8988T (cell line): ENCODE measurements at regions not wholly inside any gene's neighbourhood (a gene's known extent, or its start where the extent isn't known, plus 50 kb on each side); places are given as distances from the start of the nearest gene placed in this dataset.

Experiments
- DNase-seq: peaks from one replicate; pipeline ENCODE4 v3.0.0; 2011

DNA sequence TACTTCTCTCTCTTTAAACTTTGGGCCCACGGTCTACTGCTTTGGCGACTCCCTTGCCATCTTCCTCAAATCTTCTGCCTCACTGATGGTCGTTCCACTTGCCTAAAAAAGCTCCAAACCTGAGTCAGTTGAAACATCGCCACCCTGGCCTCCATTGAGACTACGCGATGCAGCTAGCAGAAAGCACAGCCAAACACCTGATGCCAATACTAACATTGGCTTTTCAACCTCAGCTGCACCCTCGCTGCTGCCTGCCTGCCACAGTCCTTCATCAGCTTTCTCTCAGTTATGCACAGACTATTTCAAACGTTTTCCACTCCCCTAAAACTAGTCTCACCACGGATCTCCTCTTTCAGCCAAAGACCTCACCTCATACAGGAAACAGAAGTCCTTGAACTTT lies 214.2 kb upstream of the TMCO5A start:
- no peak for DNase-seq

DNA sequence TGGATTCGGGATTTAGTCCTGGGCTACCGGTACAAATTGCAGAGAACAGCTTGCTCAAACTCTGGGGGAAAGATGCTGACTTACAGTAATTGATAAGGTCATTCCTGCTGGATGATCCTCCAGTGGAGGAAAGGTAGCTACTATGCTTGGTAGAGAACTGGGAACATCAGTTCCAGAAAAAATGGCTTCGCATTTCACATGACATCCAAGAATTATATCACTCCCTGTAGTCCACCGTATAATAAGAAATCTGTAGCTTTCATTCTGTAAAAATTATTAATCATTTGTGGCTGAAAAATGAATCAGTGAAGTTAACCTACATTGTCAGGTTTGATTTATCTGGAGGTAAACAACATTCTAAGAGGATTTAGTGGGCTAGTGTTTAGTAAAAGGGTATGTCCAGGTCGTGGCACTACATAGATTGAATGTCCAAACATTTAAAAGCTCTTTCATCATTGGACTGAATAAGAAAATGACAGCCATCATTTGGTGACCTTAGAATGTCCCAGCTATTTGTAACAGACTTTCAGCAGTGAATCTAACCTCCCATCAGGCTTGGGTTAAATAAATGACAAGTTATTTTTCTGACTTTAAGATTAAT lies 203.2 kb upstream of the TMCO5A start:
- no peak for DNase-seq

DNA sequence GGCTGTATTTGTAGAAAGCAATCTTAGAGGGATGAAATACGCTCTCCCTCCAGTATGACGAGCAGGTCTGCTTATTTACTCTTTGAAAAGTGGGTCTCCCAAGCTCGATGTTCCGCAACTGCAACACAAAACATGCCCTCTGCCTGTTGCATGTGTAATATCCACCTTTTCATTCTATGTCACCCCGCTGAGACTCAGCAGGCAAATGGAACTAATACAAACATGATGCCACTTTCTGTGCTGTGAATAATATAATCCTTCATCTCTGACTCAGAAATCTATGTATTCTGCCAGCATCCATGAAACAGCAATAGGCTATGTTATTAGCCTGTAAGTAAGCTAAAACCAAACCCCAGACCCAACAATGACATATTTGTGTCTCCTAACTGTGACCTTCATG lies 200.8 kb upstream of the TMCO5A start:
- no peak for DNase-seq

DNA sequence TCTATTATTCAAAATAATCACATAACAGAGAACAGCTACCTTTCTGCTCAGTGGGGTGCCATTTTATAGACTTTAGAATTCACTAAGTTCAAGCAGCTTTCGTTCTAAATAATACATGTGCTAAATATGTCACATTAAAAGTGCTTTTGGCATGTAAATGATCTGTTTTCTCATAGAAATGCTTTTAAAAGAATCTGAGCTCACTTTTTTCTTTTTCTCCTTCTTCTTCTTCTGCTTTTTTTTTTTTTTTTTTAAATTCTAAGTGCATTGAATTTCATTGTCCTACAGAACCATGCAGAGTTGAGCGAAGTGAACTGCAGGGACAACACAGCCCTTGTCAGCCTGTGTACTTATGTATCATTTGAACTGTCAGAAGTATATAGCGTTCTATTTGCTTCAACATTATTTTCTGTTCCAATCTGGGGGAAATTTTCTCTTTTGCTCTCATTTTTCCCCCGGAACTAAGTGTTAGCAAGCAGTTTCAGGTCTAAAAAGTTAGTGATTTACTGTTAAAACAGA lies 193.8 kb upstream of the TMCO5A start:
- DNase-seq: no peak

DNA sequence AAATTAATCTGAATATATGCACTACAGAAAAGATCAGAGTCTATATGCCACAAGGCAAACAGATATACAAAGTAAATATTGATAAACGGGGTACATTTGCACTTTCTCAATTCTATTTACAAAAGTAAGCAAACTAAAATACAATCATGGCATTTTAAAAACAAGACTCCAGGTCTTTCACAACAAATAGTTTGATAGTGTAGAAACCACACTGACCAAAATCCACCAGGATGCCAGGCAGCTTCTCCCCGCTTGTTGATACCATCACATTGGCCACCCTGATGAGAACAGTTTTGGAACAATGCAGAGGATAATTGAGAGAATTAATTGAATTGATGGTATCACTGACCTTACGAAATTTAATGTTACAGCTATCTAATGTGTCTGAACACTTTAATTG lies 190.6 kb upstream of the TMCO5A start:
- DNase-seq: no peak

DNA sequence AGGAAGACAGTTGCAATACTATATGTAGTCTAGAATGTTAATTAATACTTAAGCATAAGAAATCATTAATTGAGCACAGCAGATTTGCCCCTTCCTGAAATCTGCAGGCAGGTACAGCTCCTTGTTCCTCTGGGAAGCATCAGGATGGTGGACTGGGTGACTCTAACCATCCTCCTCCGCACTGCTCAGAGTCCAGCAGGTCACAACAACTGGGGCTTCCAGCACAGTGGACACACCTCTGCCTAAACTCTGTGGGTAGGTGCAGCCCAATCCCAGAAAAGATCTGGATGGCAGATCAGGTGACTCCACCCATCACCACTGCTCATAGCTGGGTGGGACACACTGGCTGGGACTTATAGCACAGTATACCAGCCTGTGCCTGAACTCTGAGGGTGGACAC lies 189.9 kb upstream of the TMCO5A start:
- DNase-seq: no peak

DNA sequence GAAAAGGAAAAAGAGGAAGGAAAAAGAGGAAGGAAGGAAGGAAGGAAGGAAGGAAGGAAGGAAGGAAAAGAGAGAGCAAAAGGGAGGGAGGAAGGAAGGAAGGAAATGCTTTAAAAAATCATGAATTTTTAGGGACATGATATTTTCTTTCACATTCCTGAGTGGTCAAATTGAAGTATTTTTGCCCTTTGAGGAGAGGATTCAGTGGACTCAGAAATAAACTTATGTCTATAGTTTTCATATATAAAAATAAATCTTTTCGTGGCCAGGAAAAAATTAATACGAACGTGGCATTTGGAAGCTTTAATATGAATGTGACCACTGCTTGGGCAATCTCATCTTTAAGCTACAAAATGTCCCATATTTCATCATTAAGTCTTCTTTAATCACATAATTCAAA lies 183.0 kb upstream of the TMCO5A start:
- DNase-seq: no peak

DNA sequence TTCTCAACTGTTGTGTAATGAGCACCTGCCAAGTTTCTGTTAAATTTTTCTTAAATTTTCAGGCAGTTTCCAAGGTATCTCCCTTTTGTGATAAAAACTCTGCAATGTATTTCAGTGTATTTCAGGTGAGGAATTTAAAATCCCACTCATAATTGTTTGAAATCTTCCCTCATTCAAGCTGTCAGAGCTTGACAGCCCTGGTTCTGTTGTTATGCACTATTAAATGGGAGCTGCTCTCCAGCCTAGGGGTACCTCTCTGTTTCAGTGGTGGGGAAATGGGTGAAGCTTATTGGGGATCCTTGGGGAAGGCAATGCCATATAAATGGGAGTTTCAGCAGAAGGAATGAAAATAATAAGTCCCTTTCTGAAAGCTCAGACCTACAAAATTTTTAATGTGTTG lies 178.0 kb upstream of the TMCO5A start:
- DNase-seq: no peak

DNA sequence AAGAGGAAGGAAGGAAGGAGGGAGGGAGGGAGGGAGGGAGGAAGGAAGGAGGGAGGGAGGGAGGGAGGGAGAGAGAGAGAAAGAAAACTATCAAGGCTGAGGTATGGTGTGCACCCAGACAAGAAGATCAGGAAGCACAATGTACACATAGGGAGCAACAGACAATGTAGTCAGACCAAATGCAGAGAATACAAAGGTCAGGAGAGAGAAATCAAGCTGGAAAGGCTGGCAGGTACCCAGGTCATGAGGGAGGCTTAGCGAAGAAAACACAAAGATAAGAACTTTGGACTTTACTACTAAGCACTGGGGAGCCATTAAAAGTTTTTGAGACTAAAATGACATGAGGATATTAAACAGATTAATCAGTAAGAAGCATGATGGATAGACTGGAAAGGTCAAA lies 176.0 kb upstream of the TMCO5A start:
- no peak for DNase-seq

DNA sequence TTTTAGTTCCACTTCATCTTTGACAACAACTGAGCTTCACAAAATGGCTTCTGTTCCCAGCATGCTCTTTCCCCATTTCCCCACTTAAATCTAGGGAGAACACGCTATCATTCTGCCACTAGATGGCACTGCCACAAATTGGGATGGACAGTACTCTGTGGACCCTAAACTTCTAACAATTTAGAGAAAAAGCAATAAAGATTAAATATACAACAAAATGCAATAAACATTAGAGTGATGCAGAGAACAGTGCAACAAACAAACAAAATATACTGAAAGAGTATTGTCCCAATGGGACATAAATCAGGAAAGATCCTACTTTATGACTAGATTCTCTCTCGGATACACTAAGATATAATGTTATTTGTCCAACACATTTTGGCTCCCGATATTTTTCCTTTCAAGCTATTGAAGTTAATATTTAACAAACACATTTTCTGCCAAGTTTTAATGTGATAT lies 169.7 kb upstream of the TMCO5A start:
- DNase-seq: no peak

DNA sequence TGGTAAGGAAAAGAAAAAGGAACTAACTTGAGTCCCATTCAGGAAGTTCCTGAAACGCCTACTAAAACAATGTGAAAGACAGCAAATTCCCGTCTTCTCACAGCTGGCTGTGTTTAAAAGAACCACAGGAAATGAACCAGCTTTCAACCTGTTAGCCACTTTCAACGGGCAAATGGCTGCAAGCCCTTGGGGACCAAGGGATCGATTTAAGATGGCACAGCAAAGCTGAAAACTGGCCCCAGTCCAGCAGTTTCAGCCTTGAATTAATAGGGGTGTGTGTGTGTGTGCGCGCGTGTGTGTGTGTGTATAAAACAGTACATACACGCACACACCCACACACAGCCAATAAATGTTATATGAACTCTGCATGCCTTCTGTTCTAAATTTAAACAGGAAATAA lies 168.7 kb upstream of the TMCO5A start:
- no peak for DNase-seq

DNA sequence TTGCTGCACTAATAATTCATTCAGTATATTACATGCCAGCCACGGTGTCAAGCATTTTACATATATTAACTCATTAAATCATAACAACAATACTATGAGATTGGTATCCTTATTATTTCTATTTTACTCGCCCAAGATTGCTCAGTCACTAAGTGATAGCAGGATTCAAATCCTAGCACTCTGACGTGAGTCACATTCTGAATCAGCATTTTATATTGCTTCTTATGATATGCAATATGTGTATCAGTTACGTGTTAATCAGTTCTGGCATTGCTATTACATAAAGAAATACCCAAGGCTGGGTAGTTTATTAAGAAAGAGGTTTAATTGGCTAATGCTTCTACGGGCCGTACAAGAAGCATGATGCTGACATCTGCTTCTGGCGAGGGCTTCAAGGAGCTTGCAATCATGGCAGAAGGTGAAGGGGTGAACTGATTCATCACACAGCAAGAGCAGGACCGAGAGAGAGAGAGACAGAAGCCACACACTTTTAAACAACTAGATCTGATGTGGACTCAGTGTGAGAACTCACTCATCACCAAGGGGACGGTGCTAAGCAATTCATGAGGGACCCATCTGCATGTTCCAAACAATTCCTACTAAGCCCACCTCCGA lies 166.5 kb upstream of the TMCO5A start:
- no peak for DNase-seq

DNA sequence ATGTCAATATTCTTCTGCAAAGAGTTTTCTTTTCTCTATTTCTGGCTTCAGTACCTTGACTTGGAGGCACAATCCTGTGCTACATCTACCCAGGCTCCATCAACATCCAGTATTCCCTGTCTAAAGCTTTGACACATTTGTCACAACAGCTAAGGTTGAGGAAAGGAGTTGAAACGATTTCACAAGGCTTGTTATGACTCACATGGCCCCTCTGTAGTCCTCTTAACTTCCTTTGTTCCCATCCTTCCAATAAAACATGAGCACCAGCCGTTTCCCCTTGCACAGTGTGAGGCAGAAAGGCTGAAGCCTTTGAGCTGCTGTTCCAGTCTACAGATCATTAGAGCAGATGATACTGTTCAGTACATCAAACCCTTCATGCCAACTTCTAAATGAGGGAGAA lies 163.0 kb upstream of the TMCO5A start:
- DNase-seq: no peak

DNA sequence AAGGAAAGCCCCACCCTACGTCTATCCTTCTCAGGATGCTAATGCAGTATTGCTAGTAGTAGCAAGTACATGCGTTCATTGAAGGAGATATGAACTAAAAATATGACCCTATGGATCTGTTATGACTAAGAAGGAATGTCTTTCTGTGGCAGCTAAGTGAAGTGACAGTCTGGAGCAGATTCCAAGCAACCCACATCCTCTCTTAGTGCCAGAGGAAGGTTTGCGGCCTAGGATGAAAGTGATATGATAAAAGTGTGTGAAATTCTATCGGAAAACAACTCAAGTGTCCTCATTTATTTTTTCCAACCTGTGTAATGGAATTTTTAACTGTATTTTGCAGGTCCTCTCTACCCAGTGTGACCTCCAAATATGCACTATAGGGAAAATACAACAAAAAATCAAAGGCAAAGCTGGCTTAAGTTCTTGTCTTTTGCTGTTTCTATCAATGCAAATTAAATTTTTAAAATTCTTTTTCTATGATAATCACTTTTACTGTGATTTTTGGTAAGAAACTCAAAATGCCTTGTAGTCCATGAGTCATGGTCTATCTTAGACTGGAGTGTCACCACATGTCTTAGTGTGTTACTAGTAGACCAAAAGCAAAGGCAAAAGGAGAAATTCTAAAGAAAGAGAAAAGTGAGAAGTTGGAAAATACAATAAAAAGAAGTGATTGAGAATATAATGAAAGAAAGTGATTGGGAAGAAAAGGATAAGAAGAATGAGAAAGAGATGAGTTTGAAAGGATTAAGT lies 161.2 kb upstream of the TMCO5A start:
- no peak for DNase-seq

DNA sequence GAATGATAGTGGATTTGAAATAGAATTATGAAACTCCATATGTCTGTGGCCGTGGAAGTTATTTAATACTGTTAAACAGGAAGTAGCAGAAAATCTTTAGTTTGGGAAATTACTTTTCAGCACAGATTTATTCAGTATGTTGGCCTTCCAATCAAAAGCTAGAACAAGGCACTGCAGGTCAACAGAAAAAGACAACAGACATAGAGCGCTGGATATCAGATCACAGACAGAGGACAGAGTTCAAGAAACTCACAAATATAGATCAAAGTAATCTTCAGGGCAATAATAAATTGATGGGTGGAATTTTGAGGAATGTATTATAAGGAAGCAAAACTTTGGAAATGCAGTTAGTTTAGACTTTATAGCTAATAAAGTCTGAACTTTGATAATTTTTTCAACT lies 159.5 kb upstream of the TMCO5A start:
- DNase-seq: no peak

DNA sequence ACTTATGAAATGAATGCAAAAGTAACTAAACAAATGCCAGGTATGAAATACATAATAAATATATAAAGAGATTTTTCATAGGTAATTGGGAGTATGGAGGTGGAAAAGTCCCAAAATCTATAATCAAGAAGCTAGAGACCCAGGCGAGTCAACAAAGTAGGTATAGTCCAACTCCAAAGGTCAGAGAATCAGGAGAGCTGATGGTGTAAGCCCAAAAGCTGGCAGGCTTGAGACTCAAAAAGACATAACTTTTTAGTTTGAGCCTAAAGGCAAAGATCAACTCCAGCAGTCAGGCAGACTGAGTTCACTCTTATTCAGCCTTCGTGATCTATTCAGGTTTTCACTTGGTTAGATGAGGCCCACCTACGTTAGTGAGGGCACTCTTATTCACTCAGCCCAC lies 157.4 kb upstream of the TMCO5A start:
- DNase-seq: no peak

DNA sequence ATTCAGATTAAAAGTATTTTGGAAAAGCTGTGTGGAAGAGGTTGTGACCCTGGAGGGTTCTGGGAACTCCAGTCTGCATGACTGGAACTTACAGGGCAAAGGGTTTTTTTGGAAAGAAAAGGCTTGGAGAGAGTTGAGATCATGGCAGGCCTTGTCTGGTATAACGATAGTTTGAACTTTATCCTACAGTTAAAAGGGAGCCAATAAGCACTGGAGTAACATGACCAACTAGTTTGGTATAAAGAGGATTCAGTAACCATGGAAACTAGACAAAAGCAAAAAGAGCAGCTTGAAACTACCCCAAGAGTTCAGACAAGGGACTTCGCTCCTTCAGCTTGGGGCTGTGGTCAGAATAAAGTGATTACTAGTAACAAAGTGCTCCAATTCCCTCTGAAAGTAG lies 151.2 kb upstream of the TMCO5A start:
- no peak for DNase-seq

DNA sequence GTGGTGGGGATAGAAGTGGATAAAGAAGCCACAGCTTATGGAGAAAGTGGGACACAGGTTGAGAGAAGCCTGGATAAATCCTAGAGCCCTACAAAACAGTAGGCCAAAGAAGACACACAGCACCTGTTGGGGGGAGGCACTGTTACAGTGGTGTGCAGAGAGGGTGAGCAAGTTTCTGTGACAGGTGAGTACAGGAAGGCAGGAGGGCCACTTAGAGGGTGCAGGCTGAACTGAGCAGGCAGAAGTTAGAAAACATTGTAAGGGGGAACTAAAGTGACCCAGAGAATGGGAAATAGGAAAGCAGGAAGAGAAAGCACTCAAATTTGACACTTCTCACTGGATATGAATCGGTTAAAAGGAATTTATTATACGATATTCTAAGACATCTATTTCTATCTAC lies 146.1 kb upstream of the TMCO5A start:
- DNase-seq: no peak

DNA sequence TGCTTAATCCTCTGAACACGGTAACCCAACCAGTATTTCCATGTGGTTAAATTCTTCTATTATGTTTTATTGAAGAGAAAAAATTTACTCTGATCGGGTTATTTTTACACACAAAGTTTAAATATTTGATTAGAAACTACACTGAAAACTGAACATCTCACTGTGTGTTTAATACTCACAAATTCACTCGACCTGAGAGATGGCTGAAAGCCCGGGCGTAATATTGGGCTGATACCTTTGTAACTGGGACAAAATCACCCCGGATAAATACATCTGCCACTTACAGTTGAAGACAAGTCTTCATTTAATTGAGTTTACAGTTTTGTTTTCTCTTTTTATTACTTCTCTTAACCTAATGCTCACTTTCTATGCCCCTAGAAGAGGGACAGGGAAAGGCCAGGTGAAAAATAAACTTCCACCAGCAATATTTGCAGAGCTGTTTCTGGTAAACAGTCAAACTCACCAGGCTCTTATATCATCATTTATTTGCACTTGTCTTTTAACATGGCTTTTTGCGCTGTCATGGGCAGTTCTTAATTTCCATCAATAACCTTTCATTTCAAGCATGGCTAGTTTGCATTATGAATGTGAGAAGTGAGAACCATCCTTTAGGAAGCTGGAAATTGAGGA lies 145.6 kb upstream of the TMCO5A start:
- DNase-seq: no peak

DNA sequence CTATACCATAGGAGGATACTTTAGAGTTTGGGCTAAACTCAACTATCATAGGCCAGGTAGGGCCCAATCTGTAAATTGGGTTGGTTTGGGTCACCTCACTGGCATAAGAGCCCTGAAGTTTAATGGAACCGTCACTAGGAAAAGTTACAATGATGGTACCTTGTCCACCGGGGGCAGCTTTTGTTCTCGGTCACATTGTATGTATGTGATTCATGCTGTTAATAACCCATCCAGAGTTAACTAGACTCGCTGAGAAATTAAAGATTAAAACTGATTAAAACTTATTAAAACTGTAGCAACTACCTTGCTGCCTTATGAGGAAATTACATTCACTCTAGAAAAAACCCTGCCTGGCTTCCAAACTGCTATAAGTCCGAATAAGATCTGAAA lies 145.0 kb upstream of the TMCO5A start:
- no peak for DNase-seq

DNA sequence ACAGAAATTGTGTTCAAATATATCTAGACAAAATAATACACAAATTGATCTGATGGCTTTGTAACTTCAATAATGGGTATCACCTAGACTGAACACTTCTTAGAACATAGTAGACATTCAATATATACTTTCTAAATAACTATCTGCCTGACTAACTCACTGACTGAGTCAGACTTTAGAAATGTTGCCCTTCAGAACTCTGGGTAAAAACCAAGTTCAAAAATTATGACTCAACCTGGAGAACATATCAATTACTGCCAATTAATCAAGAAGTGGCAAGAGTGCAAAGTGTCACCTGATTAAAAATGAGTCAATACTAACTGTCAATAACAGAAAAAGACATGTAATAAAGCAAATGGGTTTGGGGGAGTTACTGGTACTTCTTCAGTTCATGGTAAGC lies 144.6 kb upstream of the TMCO5A start:
- DNase-seq: no peak

DNA sequence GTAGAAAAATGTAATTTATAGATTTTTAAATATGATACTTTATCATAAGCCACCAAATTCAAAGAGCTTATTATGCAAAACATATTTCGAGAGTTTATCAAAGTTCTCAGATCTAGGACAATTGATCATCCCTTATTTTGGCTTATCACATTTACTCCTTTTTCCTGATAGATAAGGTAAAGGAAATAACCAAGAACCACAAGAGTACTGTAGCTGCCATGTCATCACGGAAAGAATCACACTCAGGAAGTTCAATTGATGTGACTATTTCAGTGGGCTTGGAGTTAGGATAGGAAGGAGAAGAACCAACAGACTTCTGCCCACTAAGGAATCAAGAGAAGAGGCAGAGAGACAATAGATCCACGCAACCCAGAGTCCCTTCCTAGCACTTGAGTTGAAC lies 142.7 kb upstream of the TMCO5A start:
- DNase-seq: no peak

DNA sequence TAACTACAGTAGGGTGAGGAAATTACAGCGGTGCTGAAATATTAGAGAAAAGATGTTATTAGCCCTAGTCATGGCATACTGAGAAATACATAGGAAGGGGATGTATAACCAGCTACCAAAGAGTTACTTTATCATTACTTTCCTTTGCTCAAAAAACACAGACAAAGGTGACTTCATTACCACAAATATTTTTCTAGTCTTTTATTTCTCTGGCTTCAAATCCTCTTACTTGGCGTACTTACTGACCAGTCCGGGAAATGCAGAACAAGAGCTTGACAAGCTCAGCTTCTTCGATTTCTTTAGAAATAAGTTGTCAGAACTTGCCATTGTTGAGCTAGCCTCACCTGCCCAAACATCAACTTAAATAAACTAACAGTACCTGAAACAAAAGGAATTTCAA lies 142.1 kb upstream of the TMCO5A start:
- no peak for DNase-seq

DNA sequence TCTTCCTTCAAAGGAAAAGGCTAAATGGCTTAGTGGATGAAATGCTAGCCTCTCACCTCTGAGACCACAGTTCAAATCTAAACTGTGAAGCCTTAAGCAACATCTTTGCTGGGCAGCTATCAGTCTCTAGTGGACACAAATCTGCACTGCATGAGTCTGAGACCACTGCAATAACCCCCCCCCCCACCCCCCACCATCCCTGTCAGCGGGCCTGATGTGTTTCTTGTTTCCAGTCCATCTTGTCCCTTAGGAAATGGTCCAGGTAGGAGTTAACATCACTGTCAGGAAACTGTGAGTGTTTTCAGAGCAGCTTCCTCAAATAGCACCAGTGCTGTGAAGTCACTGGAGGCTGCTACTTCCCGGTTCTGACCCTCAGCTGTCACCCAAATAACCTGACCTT lies 140.6 kb upstream of the TMCO5A start:
- no peak for DNase-seq
